GM23338 (cell line): ENCODE measurements at regions not wholly inside any gene's neighbourhood (a gene's known extent, or its start where the extent isn't known, plus 50 kb on each side); places are given as distances from the start of the nearest gene placed in this dataset.

Experiments
- ATAC-seq: fragments of 200-7000 bp; cut with Tn5 transposase; 3 replicates; pipeline ENCODE4 v1.9.1; 2020
- DNase-seq: peaks from one replicate; pipeline ENCODE4 v3.0.0-alpha.2; 2015; ENCODE audit warnings: low spot score
- H2AFZ ChIP-seq: fragments of 200-600 bp; sonication (generic); 2 replicates; pipeline ENCODE4 v1.8.0; 2016; ENCODE audit warnings: antibody characterized with exemption, mild to moderate bottlenecking, moderate library complexity
- H3F3A ChIP-seq: fragments of 200-600 bp; sonication (generic); replicated peaks from 2 replicates; pipeline ENCODE4 v1.8.0; 2017; ENCODE audit warnings: antibody characterized with exemption, mixed run types, low read depth
- H3K27ac ChIP-seq: fragments of 200-600 bp; sonication (generic); 2 replicates; pipeline ENCODE4 v1.6.1; 2016; ENCODE audit warnings: low read depth
- H3K27me3 ChIP-seq: fragments of 200-600 bp; sonication (generic); 2 replicates; pipeline ENCODE4 v1.8.0; 2016; ENCODE audit warnings: mild to moderate bottlenecking, mixed run types, moderate library complexity; ENCODE audit not compliant: insufficient read depth
- H3K36me3 ChIP-seq: fragments of 200-600 bp; sonication (generic); 2 replicates; pipeline ENCODE4 v1.8.0; 2016; ENCODE audit warnings: mild to moderate bottlenecking; ENCODE audit not compliant: insufficient read depth
- H3K4me1 ChIP-seq: fragments of 200-600 bp; sonication (generic); 2 replicates; pipeline ENCODE4 v1.8.0; 2016; ENCODE audit warnings: mild to moderate bottlenecking, moderate library complexity; ENCODE audit not compliant: insufficient read depth
- H3K4me2 ChIP-seq: fragments of 200-600 bp; sonication (generic); 2 replicates; pipeline ENCODE4 v1.7.1; 2017; ENCODE audit warnings: mixed run types
- H3K4me3 ChIP-seq: fragments of 200-600 bp; sonication (generic); 2 replicates; pipeline ENCODE4 v1.6.1; 2016; ENCODE audit warnings: mixed run types
- H3K79me2 ChIP-seq: fragments of 200-600 bp; sonication (generic); replicated peaks from 2 replicates; pipeline ENCODE4 v1.8.0; 2017; ENCODE audit warnings: mild to moderate bottlenecking; ENCODE audit not compliant: insufficient read depth
- H3K9me2 ChIP-seq: fragments of 200-600 bp; sonication (generic); 2 replicates; pipeline ENCODE4 v1.8.0; 2017; ENCODE audit not compliant: insufficient read depth
- H4K20me1 ChIP-seq: fragments of 200-600 bp; sonication (generic); replicated peaks from 2 replicates; pipeline ENCODE4 v1.8.0; 2017; ENCODE audit warnings: mild to moderate bottlenecking; ENCODE audit not compliant: insufficient read depth
- H3K27ac Mint-ChIP-seq: 2 replicates; pipeline ENCODE4 v1.8.0; 2020; ENCODE audit warnings: inconsistent platforms, mild to moderate bottlenecking, moderate library complexity, mixed read lengths
- H3K27me3 Mint-ChIP-seq: 3 replicates; pipeline ENCODE4 v1.8.0; 2022; ENCODE audit warnings: low read depth, mild to moderate bottlenecking, moderate library complexity, mixed read lengths, inconsistent platforms; ENCODE audit not compliant: insufficient read depth, poor library complexity
- H3K36me3 Mint-ChIP-seq: 3 replicates; pipeline ENCODE4 v1.8.0; 2021; ENCODE audit warnings: low read depth, mild to moderate bottlenecking, inconsistent platforms, moderate library complexity, mixed read lengths
- H3K4me1 Mint-ChIP-seq: 3 replicates; pipeline ENCODE4 v1.8.0; 2020; ENCODE audit warnings: mild to moderate bottlenecking, inconsistent platforms, mixed read lengths
- H3K4me3 Mint-ChIP-seq: 3 replicates; pipeline ENCODE4 v1.8.0; 2021; ENCODE audit warnings: moderate library complexity, mild to moderate bottlenecking, inconsistent platforms, mixed read lengths
- H3K9me3 Mint-ChIP-seq: 3 replicates; pipeline ENCODE4 v1.8.0; 2020; ENCODE audit warnings: moderate library complexity, mild to moderate bottlenecking, inconsistent platforms, mixed read lengths
- CREB1 ChIP-seq: fragments of 250-450 bp; sonication (Bioruptor Pico); IDR thresholded peaks from 2 replicates; pipeline ENCODE4 v1.5.0; 2020; ENCODE audit warnings: low read depth, mild to moderate bottlenecking, moderate library complexity
- EZH2 ChIP-seq: fragments of 200-600 bp; sonication (generic); IDR thresholded peaks from one replicate; pipeline ENCODE4 v1.8.0; 2017; ENCODE audit warnings: antibody characterized with exemption, mild to moderate bottlenecking, low read depth; ENCODE audit not compliant: unreplicated experiment
- EZH2phosphoT487 ChIP-seq: fragments of 200-600 bp; sonication (generic); IDR thresholded peaks from one replicate; pipeline ENCODE4 v1.8.1; 2018; ENCODE audit warnings: antibody characterized with exemption; ENCODE audit not compliant: unreplicated experiment
- JUNB ChIP-seq: IDR thresholded peaks from one replicate; pipeline ENCODE4 v1.6.1; 2016; ENCODE audit warnings: antibody characterized with exemption; ENCODE audit not compliant: unreplicated experiment
- NANOG ChIP-seq: IDR thresholded peaks from 2 replicates; pipeline ENCODE4 v1.6.1; 2016; ENCODE audit warnings: antibody characterized with exemption, borderline replicate concordance
- STAT1 ChIP-seq: IDR thresholded peaks from one replicate; pipeline ENCODE4 v1.6.1; 2016; ENCODE audit warnings: antibody characterized with exemption; ENCODE audit not compliant: unreplicated experiment
- ZNF331 ChIP-seq: fragments of 250-450 bp; sonication (Bioruptor Pico); IDR thresholded peaks from 2 replicates; pipeline ENCODE4 v1.5.0; 2020; ENCODE audit warnings: low read depth, mild to moderate bottlenecking, moderate library complexity
- ZNF462 ChIP-seq: fragments of 250-450 bp; sonication (Bioruptor Pico); IDR thresholded peaks from 2 replicates; pipeline ENCODE4 v1.5.0; 2020; ENCODE audit warnings: mild to moderate bottlenecking, moderate library complexity
- TF ChIP-seq, protein P1 (sequence below): IDR thresholded peaks from 2 replicates; pipeline ENCODE4 v1.6.1; 2016; ENCODE audit warnings: antibody characterized with exemption

GRCh38 chr1:30447701-30448100 lies 275.7 kb downstream of the MATN1 start (continued):
- TF ChIP-seq CREB1 (CRISPR knock-in tag) (no peak), JUNB (no peak), STAT1 (no peak), NANOG (no peak), ZNF331 (CRISPR knock-in tag) (no peak)

DNA sequence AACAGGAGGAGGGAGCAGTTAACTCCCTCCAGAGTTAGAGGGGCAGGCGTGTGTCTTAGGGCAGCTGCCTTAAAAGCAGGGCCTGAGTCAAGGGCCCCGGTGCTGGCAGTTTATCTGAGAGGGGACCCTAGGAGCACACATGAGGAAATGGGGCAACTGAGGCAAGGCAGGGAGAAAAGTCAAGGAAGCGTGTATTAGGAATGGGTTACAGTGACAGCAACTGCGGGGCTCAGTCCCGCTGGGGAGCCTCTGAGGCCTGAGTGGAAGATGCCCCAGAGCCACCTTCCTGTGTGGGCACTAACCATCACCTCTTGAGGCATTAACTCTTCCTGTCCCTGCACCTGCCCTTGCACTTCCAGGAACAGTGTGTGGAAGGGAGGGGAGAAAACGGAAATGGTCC lies 276.3 kb downstream of the MATN1 start:
- TF ChIP-seq, protein P1, sequence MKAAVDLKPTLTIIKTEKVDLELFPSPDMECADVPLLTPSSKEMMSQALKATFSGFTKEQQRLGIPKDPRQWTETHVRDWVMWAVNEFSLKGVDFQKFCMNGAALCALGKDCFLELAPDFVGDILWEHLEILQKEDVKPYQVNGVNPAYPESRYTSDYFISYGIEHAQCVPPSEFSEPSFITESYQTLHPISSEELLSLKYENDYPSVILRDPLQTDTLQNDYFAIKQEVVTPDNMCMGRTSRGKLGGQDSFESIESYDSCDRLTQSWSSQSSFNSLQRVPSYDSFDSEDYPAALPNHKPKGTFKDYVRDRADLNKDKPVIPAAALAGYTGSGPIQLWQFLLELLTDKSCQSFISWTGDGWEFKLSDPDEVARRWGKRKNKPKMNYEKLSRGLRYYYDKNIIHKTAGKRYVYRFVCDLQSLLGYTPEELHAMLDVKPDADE: no peak
- TF ChIP-seq EZH2phosphoT487 (no peak), EZH2 (no peak), ZNF462 (CRISPR knock-in tag) (no peak), ZNF331 (CRISPR knock-in tag) (no peak)
- ATAC-seq: no peak

More for the DNA sequence above, 276.3 kb downstream of the MATN1 start:
- no peak for DNase-seq
- Mint-ChIP-seq H3K27me3 (peaks cover 2% of the 10 kb centered on the region), H3K4me1 (no peaks in the 10 kb centered on the region), H3K36me3 (peaks cover 2% of the 10 kb centered on the region; the same call in 2 of the 3 replicates), H3K4me3 (no peak overlapping the region), H3K27ac (no peak overlapping the region), H3K9me3 (peaks cover 20% of the 10 kb centered on the region)
- H3K27me3 ChIP-seq: no peaks in the 10 kb centered on the region
- H3K4me3 ChIP-seq: no peak overlapping the region
- H3K4me2 ChIP-seq: no peak overlapping the region
- H3K9me2 ChIP-seq: no peaks in the 10 kb centered on the region
- no peak overlapping the region for H2AFZ ChIP-seq
- no peak overlapping the region for H3K27ac ChIP-seq
- H3K79me2 ChIP-seq: no peaks in the 10 kb centered on the region
- H3K4me1 ChIP-seq: no peaks in the 10 kb centered on the region
- no peaks in the 10 kb centered on the region for H3K36me3 ChIP-seq
- H3F3A ChIP-seq: no peaks in the 10 kb centered on the region
- no peaks in the 10 kb centered on the region for H4K20me1 ChIP-seq
